GM19023 (cell line): ENCODE measurements at regions not wholly inside any gene's neighbourhood (a gene's known extent, or its start where the extent isn't known, plus 50 kb on each side); places are given as distances from the start of the nearest gene placed in this dataset.
"Not testable (repeated sequence)": the region's sequence is repeated elsewhere in the genome, so short reads cannot be mapped to it uniquely, and the experiment has no call there.

Experiments
- ATAC-seq: cut with Tn5 transposase; IDR thresholded peaks from one replicate; pipeline ENCODE4 v1.9.1; 2021; ENCODE audit warnings: mild to moderate bottlenecking, moderate library complexity; ENCODE audit not compliant: unreplicated experiment

GRCh38 chr16:88161623-88162275, 210.5 kb downstream of the BANP start:
- not testable (repeated sequence) for ATAC-seq

GRCh38 chr16:88162778-88163177, 211.5 kb downstream of the BANP start:
- not testable (repeated sequence) for ATAC-seq

DNA sequence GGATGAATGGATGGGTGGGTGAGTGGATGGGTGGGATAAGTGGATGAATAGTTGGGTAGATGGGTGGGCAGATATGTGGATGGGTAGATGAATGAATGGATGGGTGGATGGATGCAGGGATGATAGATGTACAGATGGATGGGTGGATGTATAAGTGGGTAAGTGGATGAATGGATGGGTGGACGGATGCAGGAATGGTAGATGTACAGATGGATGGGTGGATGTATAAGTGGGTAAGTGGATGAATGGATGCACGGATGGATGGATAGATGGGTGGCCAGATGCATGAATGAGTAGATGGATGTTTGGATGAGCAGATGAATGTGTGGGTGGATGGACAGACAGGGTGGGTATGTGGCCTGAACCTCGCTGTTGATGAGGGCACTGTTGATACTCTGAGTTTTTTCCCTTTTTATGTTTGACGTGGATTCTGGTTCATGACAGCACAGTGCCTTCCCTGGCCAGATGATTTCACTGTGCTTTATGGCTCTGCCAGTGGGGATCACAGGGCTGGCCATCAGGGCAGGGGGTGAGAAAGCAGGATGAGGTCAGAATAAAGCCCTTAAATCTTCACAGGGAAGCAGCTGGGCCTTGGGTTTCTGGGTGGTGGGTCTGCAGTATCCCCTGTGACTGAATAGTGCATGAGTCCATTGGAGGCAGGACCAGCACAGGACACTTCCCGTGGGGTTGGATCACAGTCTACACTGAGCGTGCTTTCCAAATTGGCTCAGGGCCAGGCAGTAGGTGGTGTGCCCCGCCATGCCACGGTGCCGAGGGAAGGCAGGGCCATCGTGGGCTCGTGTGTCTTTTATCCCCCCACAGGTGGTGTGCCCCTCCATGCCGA, 213.2 kb downstream of the BANP start:
- ATAC-seq: not testable (repeated sequence)

DNA sequence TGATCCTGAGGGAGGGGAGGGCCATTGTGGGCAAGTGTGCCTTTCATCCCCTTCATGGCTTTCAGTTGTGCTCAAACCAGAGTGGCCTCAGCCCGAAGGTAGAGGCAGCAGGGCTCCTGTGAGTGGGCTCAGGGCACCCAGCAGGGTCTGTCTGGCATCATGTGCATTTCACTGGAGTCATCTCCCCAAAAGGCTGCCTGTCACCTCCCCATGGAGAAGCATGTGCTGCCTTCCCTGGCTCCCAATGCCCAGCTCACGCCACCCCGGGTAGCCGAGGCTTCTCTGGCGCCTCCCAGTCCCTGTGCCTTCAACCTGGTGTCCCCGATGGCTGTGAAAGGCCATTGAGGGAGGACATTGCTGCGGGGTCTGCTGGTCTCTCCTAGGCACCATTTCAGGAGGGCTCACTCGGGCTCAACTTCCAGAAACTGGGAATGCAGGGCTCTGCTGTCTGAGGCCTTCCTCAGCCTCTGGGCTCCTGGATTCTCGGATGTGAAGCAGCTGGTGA, 213.9 kb downstream of the BANP start:
- ATAC-seq: not testable (repeated sequence)

GRCh38 chr16:88165683-88166082, 214.4 kb downstream of the BANP start:
- not testable (repeated sequence) for ATAC-seq

DNA sequence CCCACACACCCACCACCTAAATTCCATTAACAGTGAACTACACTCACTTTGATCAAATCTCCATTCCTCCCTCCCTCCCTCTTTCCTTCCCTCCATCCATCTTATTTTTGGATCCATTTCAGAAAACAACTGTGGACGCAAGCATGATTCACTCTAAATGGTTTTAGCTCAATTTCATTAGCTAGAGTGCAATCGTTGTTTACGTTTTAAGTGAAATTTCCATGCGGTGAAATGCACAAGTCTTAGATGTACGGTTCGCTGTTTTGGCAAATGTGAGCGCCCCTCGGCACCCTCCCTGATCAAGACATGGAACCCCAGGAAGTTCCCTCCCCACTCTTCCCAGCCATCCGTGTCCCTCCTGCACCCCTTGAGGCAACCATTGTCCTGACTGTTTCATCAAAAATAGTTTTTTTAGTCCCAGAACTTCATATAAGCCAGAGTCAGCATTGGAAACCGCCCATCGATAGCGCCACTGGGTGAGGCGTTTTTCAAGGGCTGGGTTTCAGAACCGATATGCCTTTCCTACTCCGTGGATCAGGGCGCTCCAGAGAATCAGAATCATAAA, 215.1 kb downstream of the BANP start:
- not testable (repeated sequence) for ATAC-seq

DNA sequence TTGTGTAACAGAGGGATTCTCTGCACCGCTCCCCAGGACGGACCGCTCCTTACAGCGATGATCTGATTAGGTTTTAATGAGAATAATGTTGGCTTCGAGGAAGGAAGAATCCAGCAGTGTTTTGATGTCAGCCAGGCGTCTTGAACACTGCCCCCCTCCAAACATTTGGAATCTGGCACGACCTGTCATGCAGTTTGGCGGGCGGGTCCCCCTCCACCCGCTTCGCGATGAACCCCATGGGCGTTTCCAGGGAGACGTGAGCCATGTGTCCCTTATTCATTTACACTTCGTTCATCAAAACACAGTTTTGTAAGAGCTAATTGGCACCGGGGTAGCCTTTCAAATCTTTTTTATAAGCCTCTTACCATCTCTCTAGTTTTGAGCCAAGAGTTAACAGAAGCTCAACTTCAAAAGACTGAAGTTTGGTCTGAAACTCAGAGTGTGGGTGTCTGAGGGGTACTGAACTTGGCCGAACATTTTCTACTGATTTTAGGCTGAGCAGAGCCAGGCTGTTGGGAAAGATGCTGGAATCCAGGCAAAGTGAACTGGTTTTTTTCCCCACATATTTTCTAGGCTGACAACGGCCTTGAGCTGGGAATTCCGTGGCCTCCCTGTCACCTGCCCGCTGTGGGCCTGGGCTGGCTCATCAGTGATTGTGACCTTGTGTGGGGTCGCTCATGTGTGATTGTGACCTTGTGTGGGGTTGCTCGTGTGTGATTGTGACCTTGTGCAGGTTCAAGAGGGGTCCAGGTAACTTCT, 214.8 kb upstream of the ZNF469 start:
- not testable (repeated sequence) for ATAC-seq

GRCh38 chr16:88168557-88168949, 214.2 kb upstream of the ZNF469 start:
- ATAC-seq: not testable (repeated sequence)

DNA sequence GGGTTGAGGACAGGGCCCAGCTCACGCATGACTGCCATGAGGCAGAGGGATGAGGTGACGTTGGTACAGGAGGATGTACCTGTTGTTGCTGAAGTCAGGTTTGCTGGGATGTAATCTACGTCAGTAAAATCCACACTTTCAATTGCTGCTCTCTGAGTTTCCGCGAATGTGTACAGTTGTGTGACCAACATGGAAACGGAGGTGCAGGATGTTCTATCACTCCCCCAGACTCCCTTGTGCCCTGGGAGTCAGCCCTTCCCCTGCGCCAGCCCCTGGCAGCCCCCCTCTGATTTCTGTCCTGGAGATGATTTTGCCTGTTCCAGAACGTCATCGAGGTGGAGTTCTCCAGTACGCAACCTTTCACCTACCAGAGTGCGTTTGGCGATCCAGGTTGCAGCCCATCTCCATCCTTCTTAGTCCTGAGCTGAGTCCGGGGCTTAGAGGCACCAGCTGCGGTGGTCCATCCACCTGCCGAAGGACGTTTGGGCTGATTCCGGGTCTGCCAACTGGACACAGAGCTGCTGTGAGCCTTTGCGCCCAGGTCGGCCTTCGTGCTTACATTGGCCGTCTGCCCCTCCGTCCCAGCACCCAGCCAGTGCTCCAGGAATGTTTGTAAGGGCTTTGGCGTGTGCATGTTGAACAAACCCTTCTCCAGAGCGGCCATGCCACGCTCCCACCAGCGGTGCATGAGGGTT, 213.5 kb upstream of the ZNF469 start:
- ATAC-seq: not testable (repeated sequence)

GRCh38 chr16:88169831-88170165, 213.0 kb upstream of the ZNF469 start:
- ATAC-seq: not testable (repeated sequence)

- no peak for ATAC-seq
Observed at GRCh38 chr16:88170528-88170991, 212.2 kb upstream of the ZNF469 start.

GRCh38 chr16:88171126-88171525, 211.6 kb upstream of the ZNF469 start:
- not testable (repeated sequence) for ATAC-seq

DNA sequence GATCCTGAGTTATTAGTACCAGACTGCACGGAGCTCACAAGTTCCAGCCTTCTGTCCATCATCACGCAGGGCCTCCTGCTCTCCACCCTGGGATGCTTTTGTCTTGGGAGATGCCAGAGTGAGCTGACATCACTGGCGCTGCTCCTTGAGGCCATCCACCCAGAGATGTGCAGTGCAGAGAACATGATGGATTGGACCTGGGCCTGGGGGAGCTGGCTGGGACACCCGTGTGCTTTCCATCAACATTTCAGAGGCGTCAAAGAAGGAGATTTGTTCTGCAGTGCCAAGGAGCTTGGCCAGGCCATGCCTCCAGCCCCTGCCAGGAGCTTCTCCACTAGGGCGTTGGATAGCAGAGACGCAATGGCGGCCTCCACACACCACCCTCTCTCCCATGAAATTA, 206.6 kb upstream of the ZNF469 start:
- ATAC-seq: not testable (repeated sequence)

- not testable (repeated sequence) for ATAC-seq
Observed at GRCh38 chr16:88176591-88177180, 206.1 kb upstream of the ZNF469 start.

DNA sequence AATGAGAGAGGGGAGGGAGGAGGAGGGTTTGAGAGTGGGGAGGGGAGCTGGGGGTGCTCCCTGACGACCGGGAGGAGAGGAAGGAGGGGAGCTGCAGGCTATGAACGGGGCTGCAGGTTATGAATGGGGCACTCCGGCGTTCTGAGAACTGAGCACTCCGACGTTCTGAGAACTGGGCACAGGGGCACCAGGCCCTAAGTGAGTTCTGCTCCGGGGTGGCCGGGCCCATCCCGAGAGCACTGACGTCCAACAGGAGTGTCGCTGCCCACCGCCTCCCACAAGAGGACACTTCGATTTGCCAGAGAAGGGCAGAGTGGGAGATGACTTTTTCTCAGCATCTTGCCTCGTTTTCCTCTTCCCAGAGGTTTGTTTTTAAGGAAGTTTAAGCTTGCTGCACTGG, 204.5 kb upstream of the ZNF469 start:
- ATAC-seq: not testable (repeated sequence)

DNA sequence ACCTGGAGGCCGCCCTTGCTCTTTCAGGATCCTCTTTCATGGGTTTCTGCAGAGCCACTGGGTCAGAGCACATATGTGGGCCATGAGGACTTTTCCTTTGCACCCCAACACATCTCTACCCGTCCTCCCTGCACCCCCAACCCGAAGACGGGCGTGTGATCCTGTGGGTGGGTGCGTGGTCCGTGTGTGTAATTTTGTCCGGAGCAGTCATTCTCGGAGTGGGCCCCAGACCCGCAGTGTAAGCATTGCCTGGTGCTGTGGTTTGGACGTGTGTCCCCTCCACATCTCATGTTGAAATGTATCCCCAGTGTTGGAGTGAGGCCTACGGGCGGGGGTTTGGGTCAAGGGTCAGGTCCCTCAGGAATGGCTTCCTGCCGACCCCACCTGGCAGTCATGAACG, 203.9 kb upstream of the ZNF469 start:
- not testable (repeated sequence) for ATAC-seq

GRCh38 chr16:88182967-88183881, 199.5 kb upstream of the ZNF469 start:
- ATAC-seq: not testable (repeated sequence)

DNA sequence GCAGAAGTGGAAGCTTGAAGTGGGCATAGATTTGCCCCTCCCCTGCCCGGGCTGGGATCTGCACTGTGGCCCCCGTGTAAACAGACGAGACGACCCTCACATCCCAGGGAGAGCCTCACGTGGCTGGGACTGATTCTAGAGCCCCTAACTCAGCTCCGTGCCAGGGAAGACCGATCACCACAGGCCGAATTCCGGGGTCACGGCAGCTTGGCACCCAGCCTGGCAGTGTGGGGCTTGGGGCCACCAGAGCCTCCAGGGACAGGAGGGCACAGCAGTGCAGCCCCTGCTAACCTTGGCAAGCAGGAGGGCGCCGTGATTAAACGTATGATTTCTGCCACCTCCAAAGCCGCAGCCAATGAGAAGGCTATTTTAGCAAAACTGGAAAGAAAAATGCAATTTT, 198.7 kb upstream of the ZNF469 start:
- not testable (repeated sequence) for ATAC-seq
